Thoracic aorta (tissue), 2 donors: ENCODE measurements at regions not wholly inside any gene's neighbourhood (a gene's known extent, or its start where the extent isn't known, plus 50 kb on each side); places are given as distances from the start of the nearest gene placed in this dataset.

Experiments used
- ATAC-seq: fragments of 150-250 bp; one replicate; pipeline ENCODE4 v1.8.0; 2017; ENCODE audit warnings: low read depth; ENCODE audit not compliant: insufficient number of reproducible peaks, low FRiP score
- DNase-seq: peaks from one replicate; pipeline ENCODE4 v3.0.0-alpha.2; 2020; ENCODE audit warnings: low spot score
- H3K27ac ChIP-seq, 2 donors: fragments of 200-600 bp; sonication (generic); 1 replicate in 1 of 2; 2 replicates in 1 of 2; pipeline ENCODE4 v1.5.1; 2016; ENCODE audit warnings: mild to moderate bottlenecking in 2 of 2, moderate library complexity in 2 of 2
- H3K27me3 ChIP-seq: fragments of 200-600 bp; sonication (generic); replicated peaks from 2 replicates; pipeline ENCODE4 v1.6.0; 2016; ENCODE audit warnings: mild to moderate bottlenecking; ENCODE audit not compliant: insufficient read depth
- H3K36me3 ChIP-seq: fragments of 200-600 bp; sonication (generic); one replicate; pipeline ENCODE4 v1.5.1; 2016
- H3K4me1 ChIP-seq, 2 donors: fragments of 200-600 bp; sonication (generic); 1 replicate in 1 of 2; 2 replicates in 1 of 2; pipeline versions ENCODE4 v1.5.1 to v1.6.0; 2016; ENCODE audit warnings: low read depth in 2 of 2, mild to moderate bottlenecking in 1 of 2; ENCODE audit not compliant: control insufficient read depth in 1 of 2
- H3K4me3 ChIP-seq: fragments of 200-600 bp; sonication (generic); 2 replicates; pipeline ENCODE4 v1.5.1; 2016; ENCODE audit warnings: mild to moderate bottlenecking
- H3K9me3 ChIP-seq: fragments of 200-600 bp; sonication (generic); 2 replicates; pipeline ENCODE4 v1.5.1; 2016
- CTCF ChIP-seq: fragments of 200-600 bp; sonication (generic); IDR thresholded peaks from one replicate; pipeline ENCODE4 v1.5.1; 2019; ENCODE audit warnings: antibody characterized with exemption

GRCh38 chr3:40920041-40920440 is 279.3 kb upstream of the CTNNB1 start:
- Histone ChIP-seq H3K27me3 (no peaks in the 10 kb centered on the region), H3K36me3 (no peaks in the 10 kb centered on the region), H3K27ac (no peak overlapping the region), H3K4me1 (no peaks in the 10 kb centered on the region), H3K4me3 (no peak overlapping the region), H3K9me3 (no peaks in the 10 kb centered on the region)
- no peak for ATAC-seq
- no peak for DNase-seq
- TF ChIP-seq CTCF, result no peak

- ATAC-seq (no peak), DNase-seq (no peak)
- Histone ChIP-seq H3K4me1 (no peaks in the 10 kb centered on the region), H3K27ac (no peak overlapping the region), H3K9me3 (no peaks in the 10 kb centered on the region), H3K4me3 (no peak overlapping the region), H3K36me3 (no peaks in the 10 kb centered on the region), H3K27me3 (no peaks in the 10 kb centered on the region)
- TF ChIP-seq CTCF, result no peak
Measured at GRCh38 chr3:40921251-40921650, 278.1 kb upstream of the CTNNB1 start.

- Histone ChIP-seq H3K27me3 (no peaks in the 10 kb centered on the region), H3K36me3 (no peaks in the 10 kb centered on the region), H3K9me3 (no peaks in the 10 kb centered on the region), H3K4me1 (no peaks in the 10 kb centered on the region), H3K4me3 (no peak overlapping the region), H3K27ac (no peak overlapping the region)
- DNase-seq (no peak), ATAC-seq (no peak)
- no peak for TF ChIP-seq CTCF
Measured at GRCh38 chr3:40923143-40923542, 276.2 kb upstream of the CTNNB1 start.

GRCh38 chr3:40923651-40924050 is 275.7 kb upstream of the CTNNB1 start:
- TF ChIP-seq CTCF, result no peak
- Histone ChIP-seq H3K4me3 (no peak overlapping the region), H3K27me3 (no peaks in the 10 kb centered on the region), H3K4me1 (no peaks in the 10 kb centered on the region), H3K36me3 (no peaks in the 10 kb centered on the region), H3K9me3 (no peaks in the 10 kb centered on the region), H3K27ac (no peak overlapping the region)
- ATAC-seq (no peak), DNase-seq (no peak)

- no peak for ATAC-seq
Measured at GRCh38 chr3:40924559-40925141, 274.7 kb upstream of the CTNNB1 start.

More at GRCh38 chr3:40924559-40925141, 274.7 kb upstream of the CTNNB1 start:
- no peaks in the 10 kb centered on the region for H3K4me1 ChIP-seq
- H3K9me3 ChIP-seq, result no peaks in the 10 kb centered on the region
- H3K27ac ChIP-seq, result no peak overlapping the region
- no peak for DNase-seq
- TF ChIP-seq CTCF, result no peak
- H3K4me3 ChIP-seq, result no peak overlapping the region
- H3K36me3 ChIP-seq, result no peaks in the 10 kb centered on the region
- no peaks in the 10 kb centered on the region for H3K27me3 ChIP-seq
